ENCODE measurements at regions not wholly inside any gene's neighbourhood (a gene's known extent, or its start where the extent isn't known, plus 50 kb on each side); places are given as distances from the start of the nearest gene placed in this dataset.

DNA sequence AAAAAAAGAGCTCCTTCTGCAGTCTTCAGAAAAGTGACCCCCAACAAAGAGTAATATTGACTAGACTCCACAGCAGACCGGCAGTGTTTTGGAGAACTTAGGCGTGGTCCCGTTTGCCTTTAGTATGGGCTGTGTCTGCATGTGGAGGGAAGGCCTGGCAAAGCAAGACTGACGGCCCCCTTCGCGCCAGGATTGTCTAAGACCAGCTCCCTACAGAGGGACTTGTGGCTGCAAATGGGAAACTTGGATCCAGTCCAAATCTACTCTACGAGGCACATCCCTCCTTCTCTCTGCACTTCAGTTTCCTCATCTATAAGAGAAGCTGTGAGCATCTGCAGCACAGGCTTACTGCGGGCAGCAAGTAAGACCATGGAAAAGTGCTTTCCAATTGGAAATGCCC, 350.0 kb downstream of the ZNF536 start:
- TF ChIP-seq, protein P1, sequence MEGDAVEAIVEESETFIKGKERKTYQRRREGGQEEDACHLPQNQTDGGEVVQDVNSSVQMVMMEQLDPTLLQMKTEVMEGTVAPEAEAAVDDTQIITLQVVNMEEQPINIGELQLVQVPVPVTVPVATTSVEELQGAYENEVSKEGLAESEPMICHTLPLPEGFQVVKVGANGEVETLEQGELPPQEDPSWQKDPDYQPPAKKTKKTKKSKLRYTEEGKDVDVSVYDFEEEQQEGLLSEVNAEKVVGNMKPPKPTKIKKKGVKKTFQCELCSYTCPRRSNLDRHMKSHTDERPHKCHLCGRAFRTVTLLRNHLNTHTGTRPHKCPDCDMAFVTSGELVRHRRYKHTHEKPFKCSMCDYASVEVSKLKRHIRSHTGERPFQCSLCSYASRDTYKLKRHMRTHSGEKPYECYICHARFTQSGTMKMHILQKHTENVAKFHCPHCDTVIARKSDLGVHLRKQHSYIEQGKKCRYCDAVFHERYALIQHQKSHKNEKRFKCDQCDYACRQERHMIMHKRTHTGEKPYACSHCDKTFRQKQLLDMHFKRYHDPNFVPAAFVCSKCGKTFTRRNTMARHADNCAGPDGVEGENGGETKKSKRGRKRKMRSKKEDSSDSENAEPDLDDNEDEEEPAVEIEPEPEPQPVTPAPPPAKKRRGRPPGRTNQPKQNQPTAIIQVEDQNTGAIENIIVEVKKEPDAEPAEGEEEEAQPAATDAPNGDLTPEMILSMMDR (IDR thresholded peaks at IDR 0.05): no peak
- no peak for TF ChIP-seq POLR2A (IDR thresholded peaks at IDR 0.05)

Measured in prostate gland (tissue), 2 donors.